ENCODE measurements at regions not wholly inside any gene's neighbourhood (a gene's known extent, or its start where the extent isn't known, plus 50 kb on each side); places are given as distances from the start of the nearest gene placed in this dataset.
A peak's percentile ranks its signal among the peaks of the same experiment; 100 is the strongest.

GRCh38 chr17:79337053-79337452, 262.4 kb downstream of the ENGASE start:
- no peak for DNase-seq

- no peak for DNase-seq
Observed at GRCh38 chr17:79335456-79335855, 260.8 kb downstream of the ENGASE start.

- no peak for DNase-seq
Observed at GRCh38 chr17:79332011-79332554, 257.5 kb downstream of the ENGASE start.

DNA sequence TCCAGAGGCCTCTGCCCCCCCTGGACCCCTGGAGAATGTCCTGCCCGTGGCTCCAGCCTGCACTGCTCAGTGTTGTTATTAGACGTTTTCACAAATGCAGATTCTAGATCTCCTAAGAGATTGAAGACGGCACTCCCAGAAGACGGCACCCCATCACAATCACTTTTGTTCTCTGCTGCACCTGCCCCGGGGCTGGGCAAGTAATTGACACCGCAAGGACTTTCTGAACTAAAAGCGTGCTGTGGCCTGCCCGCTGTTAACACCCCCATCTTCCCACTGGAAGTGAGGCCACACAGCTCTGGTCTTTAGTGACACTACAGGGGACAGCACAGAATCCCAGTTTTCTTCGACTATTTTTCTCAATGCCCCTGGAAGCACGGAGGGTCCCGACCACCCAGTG, 256.9 kb downstream of the ENGASE start:
- peak; percentile 26 for DNase-seq

GRCh38 chr17:79330696-79331095, 256.1 kb downstream of the ENGASE start:
- DNase-seq = no peak

GRCh38 chr17:79330229-79330628, 255.6 kb downstream of the ENGASE start:
- DNase-seq = no peak

DNA sequence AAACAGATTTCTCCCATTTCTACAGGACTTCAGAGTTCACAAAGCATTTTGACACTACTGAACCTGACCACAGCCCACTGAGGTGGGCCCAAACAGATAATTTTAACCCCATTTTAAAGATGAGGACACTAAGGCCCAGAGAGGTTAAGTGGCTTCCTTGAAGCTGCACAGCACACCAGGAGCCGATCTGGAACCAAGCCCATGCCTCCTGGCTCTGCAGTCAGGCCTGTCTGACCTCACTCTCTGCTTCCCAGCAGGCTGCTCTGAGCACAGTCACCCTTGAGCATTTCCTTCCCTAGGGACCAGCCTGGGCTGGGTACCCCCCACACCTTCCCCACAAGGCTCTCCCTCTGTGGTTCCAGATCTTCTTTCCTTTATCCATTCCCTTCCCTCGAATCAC, 252.2 kb downstream of the ENGASE start:
- DNase-seq = no peak

GRCh38 chr17:79325709-79326430, 251.2 kb downstream of the ENGASE start:
- no peak for DNase-seq

GRCh38 chr17:79324194-79324593, 249.6 kb downstream of the ENGASE start:
- peak; percentile 50 for DNase-seq

- DNase-seq = no peak
Observed at GRCh38 chr17:79323566-79323965, 248.9 kb downstream of the ENGASE start.

GRCh38 chr17:79322211-79323123, 247.8 kb downstream of the ENGASE start:
- no peak for DNase-seq

GRCh38 chr17:79320331-79320730, 245.7 kb downstream of the ENGASE start:
- DNase-seq = no peak

GRCh38 chr17:79317916-79318315, 243.3 kb downstream of the ENGASE start:
- no peak for DNase-seq

GRCh38 chr17:79316805-79317204, 242.2 kb downstream of the ENGASE start:
- DNase-seq = no peak

- no peak for DNase-seq
Observed at GRCh38 chr17:79315358-79316105, 240.9 kb downstream of the ENGASE start.

GRCh38 chr17:79314617-79315357, 240.2 kb downstream of the ENGASE start:
- no peak for DNase-seq

DNA sequence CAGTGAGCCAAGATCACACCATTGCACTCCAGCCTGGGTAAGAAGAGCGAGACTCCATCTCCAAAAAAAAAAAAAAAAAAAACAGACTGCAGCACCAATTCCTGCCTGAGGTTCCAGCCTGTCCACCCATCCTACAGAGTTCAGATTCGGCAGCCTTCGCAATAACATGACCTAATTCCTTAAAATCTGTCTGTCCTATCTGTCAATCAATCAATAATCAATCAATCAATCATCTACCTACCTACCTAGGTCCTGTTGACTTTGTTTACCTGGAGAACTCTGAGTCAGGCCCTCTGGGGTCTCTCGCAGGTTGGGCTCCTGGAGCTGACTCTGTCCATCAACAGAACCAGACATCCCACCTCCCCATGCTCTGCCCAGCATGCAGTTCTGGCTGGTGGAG, 236.7 kb downstream of the ENGASE start:
- no peak for DNase-seq

DNA sequence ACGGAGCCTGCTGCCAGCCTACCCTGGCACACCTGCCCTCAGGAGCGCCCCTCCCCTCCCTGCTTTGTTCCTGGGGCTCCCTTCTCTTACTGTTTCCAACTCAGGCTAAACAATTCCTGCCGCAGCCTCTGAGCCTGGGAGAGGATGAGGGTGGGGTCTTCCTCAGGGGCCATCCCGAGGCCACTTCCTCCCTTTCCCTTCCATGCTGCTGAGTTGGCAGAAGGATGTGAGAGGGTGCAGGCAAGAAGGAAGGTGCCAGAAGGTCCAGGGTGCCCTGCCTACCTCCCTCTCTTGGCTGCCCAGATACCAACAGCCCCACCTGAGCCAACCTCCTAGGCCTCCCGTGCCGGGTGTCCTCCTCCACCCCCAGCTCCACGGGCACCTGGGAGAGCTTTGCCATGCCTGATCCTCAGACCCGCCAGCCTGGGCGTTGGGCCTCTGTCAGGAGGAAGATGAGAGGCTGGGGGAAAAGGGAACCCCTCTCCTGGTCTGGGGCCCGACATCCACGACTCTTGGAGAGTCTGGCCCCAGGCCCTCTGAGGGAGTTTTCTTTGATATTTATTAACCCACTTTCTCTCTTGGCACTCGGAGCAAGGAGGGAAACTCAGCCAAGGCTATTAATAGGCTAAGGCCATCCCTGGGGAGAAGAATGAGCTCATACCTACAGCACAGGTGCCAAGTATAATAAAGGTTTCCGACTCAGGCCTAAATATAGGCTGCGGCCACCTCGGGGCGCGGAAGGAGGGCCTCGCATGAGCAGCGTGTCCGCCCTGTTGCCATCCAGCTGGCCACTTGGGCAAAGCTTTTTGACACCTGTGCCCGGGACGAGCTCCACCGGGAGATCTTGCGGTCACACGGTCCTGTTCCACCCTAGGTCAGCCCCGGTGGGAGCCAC, 232.0 kb downstream of the ENGASE start:
- peak; percentile 57 for DNase-seq

GRCh38 chr17:79305768-79306423, 231.3 kb downstream of the ENGASE start:
- peak; percentile 24 for DNase-seq

- DNase-seq = no peak
Observed at GRCh38 chr17:79305376-79305767, 230.7 kb downstream of the ENGASE start.

DNA sequence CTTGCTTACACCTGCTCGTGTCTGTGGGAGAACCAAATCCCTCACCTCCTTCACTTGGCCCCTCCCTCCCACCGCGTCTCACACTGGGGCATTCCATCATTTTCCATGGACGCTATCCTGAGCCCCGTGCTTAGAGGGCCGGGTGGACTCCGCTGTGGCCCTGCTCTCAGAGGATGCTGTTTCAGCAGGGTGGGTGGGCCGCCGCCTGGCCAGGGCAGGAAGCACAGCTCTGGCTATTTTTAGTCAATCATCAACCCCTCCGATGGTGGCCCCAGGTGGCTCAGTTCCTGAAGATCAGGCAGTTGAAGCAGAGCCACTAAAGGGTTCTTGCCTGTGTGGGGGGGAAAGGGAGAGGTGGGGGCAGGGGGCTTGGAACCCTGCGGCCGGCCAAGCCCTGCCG, 230.3 kb downstream of the ENGASE start:
- DNase-seq = no peak
